B cell (primary cell): ENCODE measurements at regions not wholly inside any gene's neighbourhood (a gene's known extent, or its start where the extent isn't known, plus 50 kb on each side); places are given as distances from the start of the nearest gene placed in this dataset.

Source experiments
- CTCF ChIP-seq: fragments of 200-600 bp; IDR thresholded peaks from one replicate; pipeline ENCODE4 v1.8.0; 2022; ENCODE audit warnings: antibody characterized with exemption, mild to moderate bottlenecking
- EZH2 ChIP-seq: IDR thresholded peaks from 2 replicates; pipeline ENCODE4 v1.6.1; 2012; ENCODE audit warnings: borderline replicate concordance, low read depth, mild to moderate bottlenecking, moderate library complexity, low read length; ENCODE audit not compliant: insufficient read depth, poor library complexity, severe bottlenecking

GRCh38 chr4:135354876-135355275 is 1153.3 kb upstream of the PABPC4L start:
- TF ChIP-seq CTCF (no peak), EZH2 (no peak)
